DND-41 (cell line): ENCODE measurements at regions not wholly inside any gene's neighbourhood (a gene's known extent, or its start where the extent isn't known, plus 50 kb on each side); places are given as distances from the start of the nearest gene placed in this dataset.

ENCODE experiments used
- EZH2 ChIP-seq: IDR thresholded peaks from 3 replicates; pipeline ENCODE4 v1.6.1; 2012; ENCODE audit warnings: borderline replicate concordance, low read depth, mild to moderate bottlenecking, moderate library complexity, low read length, inconsistent platforms; ENCODE audit not compliant: severe bottlenecking
- TF ChIP-seq, protein P1 (sequence below): IDR thresholded peaks from 2 replicates; pipeline ENCODE4 v1.5.1; 2012; ENCODE audit warnings: borderline replicate concordance, low read length, moderate library complexity, mild to moderate bottlenecking; ENCODE audit not compliant: poor library complexity, severe bottlenecking; ENCODE audit errors: extremely low read depth

- TF ChIP-seq, protein P1, sequence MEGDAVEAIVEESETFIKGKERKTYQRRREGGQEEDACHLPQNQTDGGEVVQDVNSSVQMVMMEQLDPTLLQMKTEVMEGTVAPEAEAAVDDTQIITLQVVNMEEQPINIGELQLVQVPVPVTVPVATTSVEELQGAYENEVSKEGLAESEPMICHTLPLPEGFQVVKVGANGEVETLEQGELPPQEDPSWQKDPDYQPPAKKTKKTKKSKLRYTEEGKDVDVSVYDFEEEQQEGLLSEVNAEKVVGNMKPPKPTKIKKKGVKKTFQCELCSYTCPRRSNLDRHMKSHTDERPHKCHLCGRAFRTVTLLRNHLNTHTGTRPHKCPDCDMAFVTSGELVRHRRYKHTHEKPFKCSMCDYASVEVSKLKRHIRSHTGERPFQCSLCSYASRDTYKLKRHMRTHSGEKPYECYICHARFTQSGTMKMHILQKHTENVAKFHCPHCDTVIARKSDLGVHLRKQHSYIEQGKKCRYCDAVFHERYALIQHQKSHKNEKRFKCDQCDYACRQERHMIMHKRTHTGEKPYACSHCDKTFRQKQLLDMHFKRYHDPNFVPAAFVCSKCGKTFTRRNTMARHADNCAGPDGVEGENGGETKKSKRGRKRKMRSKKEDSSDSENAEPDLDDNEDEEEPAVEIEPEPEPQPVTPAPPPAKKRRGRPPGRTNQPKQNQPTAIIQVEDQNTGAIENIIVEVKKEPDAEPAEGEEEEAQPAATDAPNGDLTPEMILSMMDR: no peak
- no peak for TF ChIP-seq EZH2
These were observed 291.0 kb upstream of the TGFBR2 start for GRCh38 chr3:30315447-30315846.
